ENCODE measurements at regions not wholly inside any gene's neighbourhood (a gene's known extent, or its start where the extent isn't known, plus 50 kb on each side); places are given as distances from the start of the nearest gene placed in this dataset.

- no peak for DNase-seq (ENCODE audit: low spot score)
These were observed 601.4 kb upstream of the TLE4 start for GRCh38 chr9:78970375-78970774.

GRCh38 chr9:78971540-78971939 lies 600.2 kb upstream of the TLE4 start:
- DNase-seq (ENCODE audit: low spot score) = no peak

More at GRCh38 chr9:78970375-78970774, 601.4 kb upstream of the TLE4 start:
- in situ Hi-C loops (cut with MboI; ENCODE audit: low sequenced_read_pairs, unreplicated experiment) = no loop called here
- no peak for TF ChIP-seq CTCF (IDR thresholded peaks at IDR 0.05; ENCODE audit: borderline replicate concordance, control extremely low read depth, extremely low read depth, insufficient read depth, missing control alignments)

GRCh38 chr9:78972303-78972999 lies 599.3 kb upstream of the TLE4 start:
- in situ Hi-C loops (cut with MboI; ENCODE audit: low sequenced_read_pairs, unreplicated experiment) = no loop called here
- DNase-seq (ENCODE audit: low spot score) = no peak
- no peak for TF ChIP-seq CTCF (IDR thresholded peaks at IDR 0.05; ENCODE audit: borderline replicate concordance, control extremely low read depth, extremely low read depth, insufficient read depth, missing control alignments)

More at GRCh38 chr9:78971540-78971939, 600.2 kb upstream of the TLE4 start:
- TF ChIP-seq CTCF (IDR thresholded peaks at IDR 0.05; ENCODE audit: borderline replicate concordance, control extremely low read depth, extremely low read depth, insufficient read depth, missing control alignments) = no peak
- in situ Hi-C loops (cut with MboI; ENCODE audit: low sequenced_read_pairs, unreplicated experiment) = no loop called here

- DNase-seq (ENCODE audit: low spot score) = no peak
- no peak for TF ChIP-seq CTCF (IDR thresholded peaks at IDR 0.05; ENCODE audit: borderline replicate concordance, control extremely low read depth, extremely low read depth, insufficient read depth, missing control alignments)
- in situ Hi-C loops (cut with MboI; ENCODE audit: low sequenced_read_pairs, unreplicated experiment) = no loop called here
These were observed 597.9 kb upstream of the TLE4 start for GRCh38 chr9:78973907-78974306.

GRCh38 chr9:78982849-78983248 lies 588.9 kb upstream of the TLE4 start:
- TF ChIP-seq CTCF (IDR thresholded peaks at IDR 0.05; ENCODE audit: borderline replicate concordance, control extremely low read depth, extremely low read depth, insufficient read depth, missing control alignments) = no peak
- DNase-seq (ENCODE audit: low spot score) = no peak
- in situ Hi-C loops (cut with MboI; ENCODE audit: low sequenced_read_pairs, unreplicated experiment) = no loop called here

- no peak for DNase-seq (ENCODE audit: low spot score)
- no peak for TF ChIP-seq CTCF (IDR thresholded peaks at IDR 0.05; ENCODE audit: borderline replicate concordance, control extremely low read depth, extremely low read depth, insufficient read depth, missing control alignments)
- in situ Hi-C loops (cut with MboI; ENCODE audit: low sequenced_read_pairs, unreplicated experiment) = no loop called here
These were observed 586.6 kb upstream of the TLE4 start for GRCh38 chr9:78985084-78985738.
